ENCODE measurements at regions not wholly inside any gene's neighbourhood (a gene's known extent, or its start where the extent isn't known, plus 50 kb on each side); places are given as distances from the start of the nearest gene placed in this dataset.
"Not testable (repeated sequence)": the region's sequence is repeated elsewhere in the genome, so short reads cannot be mapped to it uniquely, and the experiment has no call there.

GRCh38 chr14:51443195-51444018, 203.4 kb downstream of the TMX1 start:
- intact Hi-C loops (cut with micrococcal nuclease) = no loop called here

- intact Hi-C loops (cut with micrococcal nuclease) = no loop called here
Measured at GRCh38 chr14:51444353-51445000, 204.4 kb downstream of the TMX1 start.

GRCh38 chr14:51445001-51445390, 204.9 kb downstream of the TMX1 start:
- intact Hi-C loops (cut with micrococcal nuclease) = no loop called here

- intact Hi-C loops (cut with micrococcal nuclease) = no loop called here
Measured at GRCh38 chr14:51446771-51447170, 204.9 kb upstream of the FRMD6 start.

GRCh38 chr14:51447411-51447810, 204.3 kb upstream of the FRMD6 start:
- intact Hi-C loops (cut with micrococcal nuclease) = no loop called here

- intact Hi-C loops (cut with micrococcal nuclease) = no loop called here
Measured at GRCh38 chr14:51448831-51449670, 202.7 kb upstream of the FRMD6 start.

GRCh38 chr14:51449681-51450080, 202.0 kb upstream of the FRMD6 start:
- intact Hi-C loops (cut with micrococcal nuclease) = no loop called here

- intact Hi-C loops (cut with micrococcal nuclease) = no loop called here
Measured at GRCh38 chr14:51451561-51451960, 200.1 kb upstream of the FRMD6 start.

GRCh38 chr14:51453869-51454268, 197.8 kb upstream of the FRMD6 start:
- intact Hi-C loops (cut with micrococcal nuclease) = no loop called here

- intact Hi-C loops (cut with micrococcal nuclease) = no loop called here
Measured at GRCh38 chr14:51454351-51454750, 197.4 kb upstream of the FRMD6 start.

- intact Hi-C loops (cut with micrococcal nuclease) = no loop called here
Measured at GRCh38 chr14:51455041-51455835, 196.5 kb upstream of the FRMD6 start.

- intact Hi-C loops (cut with micrococcal nuclease) = no loop called here
Measured at GRCh38 chr14:51457843-51458562, 193.7 kb upstream of the FRMD6 start.

GRCh38 chr14:51458563-51458955, 193.2 kb upstream of the FRMD6 start:
- intact Hi-C loops (cut with micrococcal nuclease) = no loop called here

- intact Hi-C loops (cut with micrococcal nuclease) = no loop called here
Measured at GRCh38 chr14:51460011-51460410, 191.7 kb upstream of the FRMD6 start.

- intact Hi-C loops (cut with micrococcal nuclease) = no loop called here
Measured at GRCh38 chr14:51462182-51462581, 189.5 kb upstream of the FRMD6 start.

- intact Hi-C loops (cut with micrococcal nuclease) = no loop called here
Measured at GRCh38 chr14:51462706-51463105, 189.0 kb upstream of the FRMD6 start.

- intact Hi-C loops (cut with micrococcal nuclease) = no loop called here
Measured at GRCh38 chr14:51463461-51463860, 188.2 kb upstream of the FRMD6 start.

- intact Hi-C loops (cut with micrococcal nuclease) = no loop called here
Measured at GRCh38 chr14:51464411-51464810, 187.3 kb upstream of the FRMD6 start.

GRCh38 chr14:51465486-51465885, 186.2 kb upstream of the FRMD6 start:
- intact Hi-C loops (cut with micrococcal nuclease) = no loop called here

- intact Hi-C loops (cut with micrococcal nuclease) = not testable (repeated sequence)
Measured at GRCh38 chr14:51467392-51467791, 184.3 kb upstream of the FRMD6 start.

GRCh38 chr14:51468523-51468922, 183.2 kb upstream of the FRMD6 start:
- intact Hi-C loops (cut with micrococcal nuclease) = no loop called here
